ENCODE measurements at regions not wholly inside any gene's neighbourhood (a gene's known extent, or its start where the extent isn't known, plus 50 kb on each side); places are given as distances from the start of the nearest gene placed in this dataset.

DNA sequence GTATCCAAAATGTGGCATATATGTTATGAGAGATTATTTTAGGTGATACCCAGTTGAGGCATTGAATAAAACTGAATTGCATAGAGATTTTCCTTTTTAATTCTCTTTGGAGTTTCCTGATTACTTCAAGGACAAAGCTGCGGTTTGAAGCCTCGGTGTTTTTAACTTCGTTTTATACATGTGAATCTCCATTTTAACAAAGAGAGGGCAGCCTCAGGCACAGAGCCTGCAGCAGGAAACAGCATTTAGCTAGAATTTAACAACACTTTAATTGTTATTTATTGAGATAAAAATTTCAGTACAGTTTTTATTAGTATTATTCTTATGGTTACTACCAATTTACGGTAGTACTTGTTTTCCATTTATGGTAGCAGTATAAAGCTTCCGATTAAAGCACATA is 114.0 kb downstream of the KIF4B start:
- no peak overlapping the region for H3K4me2 ChIP-seq (ENCODE audit: insufficient read depth, low read length)
- H3K79me2 ChIP-seq (ENCODE audit: control insufficient read depth, insufficient read depth, low read length): no peaks in the 10 kb centered on the region
- intact Hi-C loops (cut with micrococcal nuclease) (no loop called here), in situ Hi-C loops (cut with MboI) (no loop called here)
- H3K9ac ChIP-seq (ENCODE audit: insufficient read depth in 1 of 2, low read depth in 2 of 2, low read length in 2 of 2): no peak overlapping the region
- no peak overlapping the region for H2AFZ ChIP-seq (ENCODE audit: low read depth, low read length)
- no peaks in the 10 kb centered on the region for H4K20me1 ChIP-seq (replicated peaks; ENCODE audit: control insufficient read depth, insufficient read depth, low read length)
- no peak overlapping the region for H3K27ac ChIP-seq (ENCODE audit: extremely low read depth, low read depth, low read length)
- H3K4me3 ChIP-seq: no peak overlapping the region
- H3K4me1 ChIP-seq (replicated peaks in 1 of 2; ENCODE audit: control insufficient read depth in 2 of 2, insufficient read depth in 2 of 2, low read length in 2 of 2): no peaks in the 10 kb centered on the region
- BruUV-seq (replicated peaks): no TSS peak
- no peak for TF ChIP-seq CBX3 (IDR thresholded peaks at IDR 0.05; ENCODE audit: borderline replicate concordance in 1 of 2, low read length in 2 of 2)
- TF ChIP-seq TFAM (CRISPR knock-in tag; conservative IDR thresholded peaks at IDR 0.05): no peak
- no peak for TF ChIP-seq GTF2E2 (tag; IDR thresholded peaks at IDR 0.05)
- TF ChIP-seq, protein P1, sequence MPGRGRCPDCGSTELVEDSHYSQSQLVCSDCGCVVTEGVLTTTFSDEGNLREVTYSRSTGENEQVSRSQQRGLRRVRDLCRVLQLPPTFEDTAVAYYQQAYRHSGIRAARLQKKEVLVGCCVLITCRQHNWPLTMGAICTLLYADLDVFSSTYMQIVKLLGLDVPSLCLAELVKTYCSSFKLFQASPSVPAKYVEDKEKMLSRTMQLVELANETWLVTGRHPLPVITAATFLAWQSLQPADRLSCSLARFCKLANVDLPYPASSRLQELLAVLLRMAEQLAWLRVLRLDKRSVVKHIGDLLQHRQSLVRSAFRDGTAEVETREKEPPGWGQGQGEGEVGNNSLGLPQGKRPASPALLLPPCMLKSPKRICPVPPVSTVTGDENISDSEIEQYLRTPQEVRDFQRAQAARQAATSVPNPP (IDR thresholded peaks at IDR 0.05; ENCODE audit: borderline replicate concordance, insufficient read depth, insufficient read length): no peak
- TF ChIP-seq, protein P2, sequence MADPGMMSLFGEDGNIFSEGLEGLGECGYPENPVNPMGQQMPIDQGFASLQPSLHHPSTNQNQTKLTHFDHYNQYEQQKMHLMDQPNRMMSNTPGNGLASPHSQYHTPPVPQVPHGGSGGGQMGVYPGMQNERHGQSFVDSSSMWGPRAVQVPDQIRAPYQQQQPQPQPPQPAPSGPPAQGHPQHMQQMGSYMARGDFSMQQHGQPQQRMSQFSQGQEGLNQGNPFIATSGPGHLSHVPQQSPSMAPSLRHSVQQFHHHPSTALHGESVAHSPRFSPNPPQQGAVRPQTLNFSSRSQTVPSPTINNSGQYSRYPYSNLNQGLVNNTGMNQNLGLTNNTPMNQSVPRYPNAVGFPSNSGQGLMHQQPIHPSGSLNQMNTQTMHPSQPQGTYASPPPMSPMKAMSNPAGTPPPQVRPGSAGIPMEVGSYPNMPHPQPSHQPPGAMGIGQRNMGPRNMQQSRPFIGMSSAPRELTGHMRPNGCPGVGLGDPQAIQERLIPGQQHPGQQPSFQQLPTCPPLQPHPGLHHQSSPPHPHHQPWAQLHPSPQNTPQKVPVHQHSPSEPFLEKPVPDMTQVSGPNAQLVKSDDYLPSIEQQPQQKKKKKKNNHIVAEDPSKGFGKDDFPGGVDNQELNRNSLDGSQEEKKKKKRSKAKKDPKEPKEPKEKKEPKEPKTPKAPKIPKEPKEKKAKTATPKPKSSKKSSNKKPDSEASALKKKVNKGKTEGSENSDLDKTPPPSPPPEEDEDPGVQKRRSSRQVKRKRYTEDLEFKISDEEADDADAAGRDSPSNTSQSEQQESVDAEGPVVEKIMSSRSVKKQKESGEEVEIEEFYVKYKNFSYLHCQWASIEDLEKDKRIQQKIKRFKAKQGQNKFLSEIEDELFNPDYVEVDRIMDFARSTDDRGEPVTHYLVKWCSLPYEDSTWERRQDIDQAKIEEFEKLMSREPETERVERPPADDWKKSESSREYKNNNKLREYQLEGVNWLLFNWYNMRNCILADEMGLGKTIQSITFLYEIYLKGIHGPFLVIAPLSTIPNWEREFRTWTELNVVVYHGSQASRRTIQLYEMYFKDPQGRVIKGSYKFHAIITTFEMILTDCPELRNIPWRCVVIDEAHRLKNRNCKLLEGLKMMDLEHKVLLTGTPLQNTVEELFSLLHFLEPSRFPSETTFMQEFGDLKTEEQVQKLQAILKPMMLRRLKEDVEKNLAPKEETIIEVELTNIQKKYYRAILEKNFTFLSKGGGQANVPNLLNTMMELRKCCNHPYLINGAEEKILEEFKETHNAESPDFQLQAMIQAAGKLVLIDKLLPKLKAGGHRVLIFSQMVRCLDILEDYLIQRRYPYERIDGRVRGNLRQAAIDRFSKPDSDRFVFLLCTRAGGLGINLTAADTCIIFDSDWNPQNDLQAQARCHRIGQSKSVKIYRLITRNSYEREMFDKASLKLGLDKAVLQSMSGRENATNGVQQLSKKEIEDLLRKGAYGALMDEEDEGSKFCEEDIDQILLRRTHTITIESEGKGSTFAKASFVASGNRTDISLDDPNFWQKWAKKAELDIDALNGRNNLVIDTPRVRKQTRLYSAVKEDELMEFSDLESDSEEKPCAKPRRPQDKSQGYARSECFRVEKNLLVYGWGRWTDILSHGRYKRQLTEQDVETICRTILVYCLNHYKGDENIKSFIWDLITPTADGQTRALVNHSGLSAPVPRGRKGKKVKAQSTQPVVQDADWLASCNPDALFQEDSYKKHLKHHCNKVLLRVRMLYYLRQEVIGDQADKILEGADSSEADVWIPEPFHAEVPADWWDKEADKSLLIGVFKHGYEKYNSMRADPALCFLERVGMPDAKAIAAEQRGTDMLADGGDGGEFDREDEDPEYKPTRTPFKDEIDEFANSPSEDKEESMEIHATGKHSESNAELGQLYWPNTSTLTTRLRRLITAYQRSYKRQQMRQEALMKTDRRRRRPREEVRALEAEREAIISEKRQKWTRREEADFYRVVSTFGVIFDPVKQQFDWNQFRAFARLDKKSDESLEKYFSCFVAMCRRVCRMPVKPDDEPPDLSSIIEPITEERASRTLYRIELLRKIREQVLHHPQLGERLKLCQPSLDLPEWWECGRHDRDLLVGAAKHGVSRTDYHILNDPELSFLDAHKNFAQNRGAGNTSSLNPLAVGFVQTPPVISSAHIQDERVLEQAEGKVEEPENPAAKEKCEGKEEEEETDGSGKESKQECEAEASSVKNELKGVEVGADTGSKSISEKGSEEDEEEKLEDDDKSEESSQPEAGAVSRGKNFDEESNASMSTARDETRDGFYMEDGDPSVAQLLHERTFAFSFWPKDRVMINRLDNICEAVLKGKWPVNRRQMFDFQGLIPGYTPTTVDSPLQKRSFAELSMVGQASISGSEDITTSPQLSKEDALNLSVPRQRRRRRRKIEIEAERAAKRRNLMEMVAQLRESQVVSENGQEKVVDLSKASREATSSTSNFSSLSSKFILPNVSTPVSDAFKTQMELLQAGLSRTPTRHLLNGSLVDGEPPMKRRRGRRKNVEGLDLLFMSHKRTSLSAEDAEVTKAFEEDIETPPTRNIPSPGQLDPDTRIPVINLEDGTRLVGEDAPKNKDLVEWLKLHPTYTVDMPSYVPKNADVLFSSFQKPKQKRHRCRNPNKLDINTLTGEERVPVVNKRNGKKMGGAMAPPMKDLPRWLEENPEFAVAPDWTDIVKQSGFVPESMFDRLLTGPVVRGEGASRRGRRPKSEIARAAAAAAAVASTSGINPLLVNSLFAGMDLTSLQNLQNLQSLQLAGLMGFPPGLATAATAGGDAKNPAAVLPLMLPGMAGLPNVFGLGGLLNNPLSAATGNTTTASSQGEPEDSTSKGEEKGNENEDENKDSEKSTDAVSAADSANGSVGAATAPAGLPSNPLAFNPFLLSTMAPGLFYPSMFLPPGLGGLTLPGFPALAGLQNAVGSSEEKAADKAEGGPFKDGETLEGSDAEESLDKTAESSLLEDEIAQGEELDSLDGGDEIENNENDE (IDR thresholded peaks at IDR 0.05; ENCODE audit: low read depth, low read length): no peak
- no peak for TF ChIP-seq POLR2G (IDR thresholded peaks at IDR 0.05; ENCODE audit: low read depth, low read length)
- no peak for TF ChIP-seq SRSF3 (IDR thresholded peaks at IDR 0.05; ENCODE audit: insufficient read depth, low read length)
- TF ChIP-seq CHD2 (IDR thresholded peaks at IDR 0.05; ENCODE audit: low read depth, low read length): no peak
- no peak for ATAC-seq
- no peaks in the 10 kb centered on the region for H3K9me1 ChIP-seq (ENCODE audit: control insufficient read depth, insufficient read depth, low read length)
- 1% methylated on average over 5 of the region's 5 CpGs for WGBS (ENCODE audit: insufficient coverage, low coverage, missing lambda C conversion rate)
- POLR2A ChIA-PET: no interaction called here
- no peaks in the 10 kb centered on the region for H3K9me3 ChIP-seq (replicated peaks; ENCODE audit: control insufficient read depth, insufficient read depth, low read depth, low read length)
- CTCF ChIA-PET (ENCODE audit: low intra/inter-chr PET ratio): no interaction called here
- H3K36me3 ChIP-seq (ENCODE audit: control insufficient read depth, insufficient read depth, low read length): no peaks in the 10 kb centered on the region
- FAIRE-seq: no peak
- H3K27me3 ChIP-seq (ENCODE audit: control insufficient read depth in 2 of 2, insufficient read depth in 2 of 2, low read length in 2 of 2): no peaks in the 10 kb centered on the region; a peak in 1 of 5 replicates
- DNase-seq (ENCODE audit: extremely low read depth in 1 of 4, low spot score in 3 of 4): no peak
